HEK293T (cell line): ENCODE measurements at regions not wholly inside any gene's neighbourhood (a gene's known extent, or its start where the extent isn't known, plus 50 kb on each side); places are given as distances from the start of the nearest gene placed in this dataset.

ENCODE experiments used
- ARNT ChIP-seq: fragments of 450-650 bp; IDR thresholded peaks from 2 replicates; pipeline ENCODE4 v1.6.1; 2017; ENCODE audit warnings: mild to moderate bottlenecking
- BHLHE40 ChIP-seq: fragments of 450-650 bp; IDR thresholded peaks from 2 replicates; pipeline ENCODE4 v1.6.1; 2016; ENCODE audit warnings: mild to moderate bottlenecking, moderate library complexity, borderline replicate concordance
- CTBP1 ChIP-seq: fragments of 450-650 bp; IDR thresholded peaks from 2 replicates; pipeline ENCODE4 v1.6.1; 2016; ENCODE audit warnings: borderline replicate concordance
- ELF4 ChIP-seq: fragments of 450-650 bp; IDR thresholded peaks from 2 replicates; pipeline ENCODE4 v1.6.1; 2017; ENCODE audit warnings: antibody characterized with exemption
- FOXK2 ChIP-seq: fragments of 450-650 bp; IDR thresholded peaks from 2 replicates; pipeline ENCODE4 v1.6.1; 2016; ENCODE audit warnings: mild to moderate bottlenecking
- FOXM1 ChIP-seq: fragments of 450-650 bp; IDR thresholded peaks from 2 replicates; pipeline ENCODE4 v1.6.1; 2017; ENCODE audit warnings: mild to moderate bottlenecking, borderline replicate concordance
- HDGF ChIP-seq: fragments of 450-650 bp; IDR thresholded peaks from 2 replicates; pipeline ENCODE4 v1.6.1; 2017; ENCODE audit warnings: antibody characterized with exemption, borderline replicate concordance
- L3MBTL2 ChIP-seq: fragments of 450-650 bp; conservative IDR thresholded peaks from 2 replicates; pipeline ENCODE4 v1.6.1; 2016; ENCODE audit warnings: mild to moderate bottlenecking
- NFRKB ChIP-seq: fragments of 450-650 bp; IDR thresholded peaks from 2 replicates; pipeline ENCODE4 v1.6.1; 2016; ENCODE audit warnings: mild to moderate bottlenecking, moderate library complexity
- PKNOX1 ChIP-seq: fragments of 450-650 bp; IDR thresholded peaks from 2 replicates; pipeline ENCODE4 v1.6.1; 2016
- SP1 ChIP-seq: fragments of 450-650 bp; IDR thresholded peaks from 2 replicates; pipeline ENCODE4 v1.6.1; 2017
- SUZ12 ChIP-seq: fragments of 450-650 bp; IDR thresholded peaks from 2 replicates; pipeline ENCODE4 v1.6.1; 2016; ENCODE audit warnings: mild to moderate bottlenecking
- TARDBP ChIP-seq: fragments of 450-650 bp; IDR thresholded peaks from 2 replicates; pipeline ENCODE4 v1.6.1; 2016

- TF ChIP-seq PKNOX1 (no peak), FOXK2 (no peak), CTBP1 (no peak), TARDBP (no peak), HDGF (no peak), L3MBTL2 (no peak), SP1 (no peak), NFRKB (no peak), ARNT (no peak), BHLHE40 (no peak), FOXM1 (no peak), ELF4 (no peak), SUZ12 (no peak)
These were observed 119.3 kb downstream of the RNASET2 start for GRCh38 chr6:166836785-166837718.
